Thymus (tissue), 11 donors: ENCODE measurements at regions not wholly inside any gene's neighbourhood (a gene's known extent, or its start where the extent isn't known, plus 50 kb on each side); places are given as distances from the start of the nearest gene placed in this dataset.

Experiments used
- DNase-seq, 9 donors: peaks; one replicate each; pipeline ENCODE4 v3.0.0-alpha.2; 2013; ENCODE audit warnings: low spot score in 9 of 9, low read depth in 6 of 9, missing footprints in 1 of 9
- H3K27ac ChIP-seq, 2 donors: one replicate each; pipeline ENCODE4 v1.5.1; 2013; ENCODE audit warnings: control low read depth in 1 of 2, low read depth in 1 of 2, low read length in 1 of 2, mild to moderate bottlenecking in 1 of 2, moderate library complexity in 1 of 2
- H3K27me3 ChIP-seq, 2 donors: one replicate each; pipeline ENCODE4 v1.5.1; 2013; ENCODE audit warnings: low read length in 1 of 2; ENCODE audit not compliant: control insufficient read depth in 2 of 2, insufficient read depth in 1 of 2
- H3K36me3 ChIP-seq, 2 donors: one replicate each; pipeline ENCODE4 v1.5.1; 2013; ENCODE audit warnings: low read length in 1 of 2, mild to moderate bottlenecking in 1 of 2, moderate library complexity in 1 of 2; ENCODE audit not compliant: control insufficient read depth in 2 of 2, insufficient read depth in 2 of 2
- H3K4me1 ChIP-seq, 2 donors: one replicate each; pipeline ENCODE4 v1.5.1; 2013; ENCODE audit warnings: low read length in 2 of 2; ENCODE audit not compliant: control insufficient read depth in 2 of 2, insufficient read depth in 2 of 2
- H3K4me3 ChIP-seq, 2 donors: one replicate each; pipeline ENCODE4 v1.5.1; 2013; ENCODE audit warnings: low read length in 2 of 2, control low read depth in 1 of 2, mild to moderate bottlenecking in 1 of 2
- H3K9me3 ChIP-seq, 2 donors: one replicate each; pipeline ENCODE4 v1.5.1; 2013; ENCODE audit warnings: low read length in 1 of 2, mild to moderate bottlenecking in 1 of 2; ENCODE audit not compliant: control insufficient read depth in 2 of 2, insufficient read depth in 1 of 2
- WGBS: extraction: QIAGEN DNeasy Blood & Tissue Kit; methylation state at CpG from one replicate; pipeline ENCODE4 v1.1.7; 2013; 5-methylcytosine and 5-hydroxymethylcytosine counted together
- donor health status: healthy.

DNA sequence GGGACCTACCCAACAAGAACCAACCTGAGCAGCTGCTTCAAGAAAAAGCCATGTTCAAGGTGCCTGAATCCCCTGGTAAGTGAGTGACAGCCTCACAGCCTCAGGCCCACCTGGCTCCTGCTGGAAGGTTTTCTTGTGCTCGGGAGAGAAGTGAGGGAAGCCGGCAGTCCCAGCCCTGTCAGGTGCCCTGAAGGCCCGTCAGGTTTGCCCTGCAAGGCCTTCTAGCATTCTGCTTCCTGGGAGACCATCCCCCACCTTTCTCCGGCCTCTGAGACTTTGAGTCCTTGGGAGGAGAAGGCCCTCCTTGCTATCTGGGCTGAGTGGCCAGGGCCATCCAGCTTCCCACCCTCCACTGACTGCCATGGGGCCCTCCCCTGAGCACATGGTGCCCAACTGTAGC, 166.7 kb upstream of the ZNF267 start:
- Histone ChIP-seq H3K4me3 (no peak overlapping the region), H3K9me3 (no peaks in the 10 kb centered on the region), H3K27ac (no peak overlapping the region), H3K36me3 (peaks cover 42 to 67% of the 10 kb centered on the region in 2 donors), H3K27me3 (no peaks in the 10 kb centered on the region), H3K4me1 (peaks cover 14 to 17% of the 10 kb centered on the region in 2 donors)
- no peak for DNase-seq
- WGBS = 98% methylated on average over 4 of the region's 4 CpGs

DNA sequence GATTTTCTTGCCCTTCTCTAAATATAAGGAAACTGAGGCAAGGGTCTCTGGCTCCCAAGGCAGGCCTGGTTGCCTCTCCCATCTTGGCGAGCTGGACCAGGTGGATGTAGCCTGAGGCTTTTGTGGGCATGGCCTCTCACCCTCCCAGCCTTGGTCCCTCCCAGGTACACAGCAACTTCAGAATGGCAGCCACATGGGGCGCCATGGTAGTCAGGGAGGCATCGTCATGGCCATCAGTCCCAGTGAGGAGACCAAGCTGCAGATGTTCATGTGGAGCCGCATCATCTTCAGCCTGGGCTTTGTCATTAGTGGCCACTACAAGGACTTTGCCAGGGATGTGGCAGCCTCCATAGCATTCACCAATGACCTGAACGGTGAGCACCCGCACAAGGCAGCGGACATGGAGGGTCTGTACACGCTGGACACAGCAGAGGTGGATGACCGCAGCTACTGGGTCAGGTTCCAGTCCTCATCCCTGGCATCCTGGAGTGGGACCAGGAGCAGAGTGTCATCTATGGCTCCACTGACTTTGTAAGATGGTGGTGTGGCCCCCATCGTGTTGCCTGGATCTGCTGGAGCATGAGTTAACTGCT, 165.8 kb upstream of the ZNF267 start:
- Histone ChIP-seq H3K9me3 (no peaks in the 10 kb centered on the region), H3K4me1 (peaks cover 14 to 17% of the 10 kb centered on the region in 2 donors), H3K4me3 (no peak overlapping the region), H3K36me3 (peaks cover 42 to 62% of the 10 kb centered on the region in 2 donors), H3K27me3 (no peaks in the 10 kb centered on the region), H3K27ac (peak overlapping the region in 1 of 2 donors; percentile 11)
- DNase-seq = no peak
- 92% methylated on average over 10 of the region's 10 CpGs for WGBS

DNA sequence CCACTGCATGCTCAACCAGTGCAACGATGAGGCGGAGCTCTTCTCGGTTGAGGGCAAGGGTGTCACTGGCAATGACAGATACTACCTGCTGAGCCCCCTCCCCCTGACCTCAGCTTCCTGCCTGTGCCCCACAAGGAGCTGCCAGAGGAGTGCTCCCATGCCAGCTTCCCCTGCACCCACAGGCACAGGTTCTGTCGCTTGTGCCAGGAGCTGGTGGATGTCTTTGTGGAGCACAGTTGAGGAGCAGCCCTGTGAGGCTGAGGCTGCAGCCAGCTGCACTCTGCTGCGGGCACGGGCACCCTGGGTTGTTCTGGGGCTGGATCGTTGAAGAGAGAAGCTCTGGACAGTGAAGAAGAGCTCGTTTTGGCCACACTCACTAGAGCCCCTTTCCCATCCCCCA, 165.3 kb upstream of the ZNF267 start:
- Histone ChIP-seq H3K4me3 (no peak overlapping the region), H3K27me3 (no peaks in the 10 kb centered on the region), H3K9me3 (no peaks in the 10 kb centered on the region), H3K36me3 (peaks cover 40 to 56% of the 10 kb centered on the region in 2 donors), H3K27ac (peak overlapping the region; percentile 60 to 71), H3K4me1 (peaks cover 14 to 17% of the 10 kb centered on the region in 2 donors)
- peak in 2 of 9 donors; percentile 45 to 54 for DNase-seq
- 23% methylated on average over 8 of the region's 8 CpGs for WGBS

DNA sequence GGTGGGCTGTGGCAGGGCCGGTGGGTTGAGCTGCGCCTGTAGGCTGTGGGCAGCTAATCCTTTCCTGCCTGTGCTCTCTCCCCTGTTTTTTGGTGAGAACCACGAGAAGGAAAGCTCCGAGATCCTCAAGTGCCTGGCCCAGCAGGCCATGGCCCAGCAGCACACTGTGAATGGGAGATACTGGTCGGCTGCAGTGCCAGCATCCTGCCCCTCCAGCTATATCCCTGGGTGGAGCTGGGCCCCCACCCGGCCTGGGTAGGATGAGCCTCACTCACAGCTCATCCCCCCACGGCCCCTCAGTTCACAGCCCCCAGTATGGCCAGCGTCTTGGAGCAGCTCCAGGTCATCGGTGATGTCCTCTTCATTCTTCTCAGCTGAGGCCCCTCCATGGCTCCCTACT, 164.4 kb upstream of the ZNF267 start:
- Histone ChIP-seq H3K4me1 (peaks cover 14 to 18% of the 10 kb centered on the region in 2 donors), H3K27ac (no peak overlapping the region), H3K9me3 (no peaks in the 10 kb centered on the region), H3K4me3 (no peak overlapping the region), H3K36me3 (peaks cover 34 to 48% of the 10 kb centered on the region in 2 donors), H3K27me3 (no peaks in the 10 kb centered on the region)
- WGBS = 89% methylated on average over 9 of the region's 9 CpGs
- DNase-seq = no peak

DNA sequence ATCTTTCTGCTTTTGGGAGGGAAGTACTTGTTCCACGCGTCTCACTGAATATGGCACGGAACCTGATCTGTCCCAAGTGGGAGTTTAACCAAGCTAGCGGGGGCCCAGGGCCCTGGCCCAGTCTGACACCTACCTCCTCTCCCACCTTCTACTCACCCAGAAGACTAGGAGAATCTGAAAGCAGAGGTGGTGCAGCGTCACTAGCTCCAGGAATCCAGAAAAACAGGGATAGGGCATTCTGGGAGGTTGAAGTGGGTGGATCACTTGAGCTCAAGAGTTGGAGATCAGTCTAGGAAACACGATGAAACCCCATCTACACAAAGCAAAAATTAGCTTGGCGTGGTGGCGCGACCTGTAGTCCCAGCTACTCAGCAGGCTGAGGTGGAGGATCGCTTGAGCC, 163.5 kb upstream of the ZNF267 start:
- WGBS = 93% methylated on average over 10 of the region's 10 CpGs

DNA sequence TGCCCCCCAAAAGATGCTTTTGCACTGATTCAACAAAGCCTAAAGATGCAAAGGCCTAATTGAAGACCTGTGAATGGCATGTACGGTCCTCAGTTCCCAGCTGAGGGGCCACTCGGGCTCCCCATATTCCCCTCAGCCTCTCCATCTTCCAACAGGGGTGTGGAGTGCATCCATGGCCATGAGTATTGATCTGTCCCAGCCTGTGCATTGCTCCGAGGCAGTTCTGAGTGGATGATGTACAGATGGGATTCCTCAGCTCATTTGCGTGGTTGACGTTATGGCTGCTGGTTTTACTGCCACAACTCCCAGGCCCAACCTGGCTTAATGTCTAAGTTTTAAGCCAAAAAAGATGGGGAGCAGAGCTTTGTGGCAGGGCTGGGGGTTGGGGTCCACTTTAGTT, 162.7 kb upstream of the ZNF267 start:
- WGBS = 98% methylated on average over 5 of the region's 5 CpGs
- Histone ChIP-seq H3K4me1 (peaks cover 27 to 33% of the 10 kb centered on the region in 2 donors), H3K4me3 (no peak overlapping the region), H3K36me3 (peaks cover 19 to 32% of the 10 kb centered on the region in 2 donors), H3K27ac (no peak overlapping the region), H3K27me3 (no peaks in the 10 kb centered on the region), H3K9me3 (peaks cover 0 to under 1% of the 10 kb centered on the region in 2 donors)
- DNase-seq = no peak

More for the DNA sequence above, 163.5 kb upstream of the ZNF267 start:
- H3K36me3 ChIP-seq = peaks cover 24 to 39% of the 10 kb centered on the region in 2 donors
- peaks cover 22 to 27% of the 10 kb centered on the region in 2 donors for H3K4me1 ChIP-seq
- H3K27ac ChIP-seq = no peak overlapping the region
- no peak for DNase-seq
- H3K4me3 ChIP-seq = no peak overlapping the region
- no peaks in the 10 kb centered on the region for H3K9me3 ChIP-seq
- H3K27me3 ChIP-seq = no peaks in the 10 kb centered on the region

DNA sequence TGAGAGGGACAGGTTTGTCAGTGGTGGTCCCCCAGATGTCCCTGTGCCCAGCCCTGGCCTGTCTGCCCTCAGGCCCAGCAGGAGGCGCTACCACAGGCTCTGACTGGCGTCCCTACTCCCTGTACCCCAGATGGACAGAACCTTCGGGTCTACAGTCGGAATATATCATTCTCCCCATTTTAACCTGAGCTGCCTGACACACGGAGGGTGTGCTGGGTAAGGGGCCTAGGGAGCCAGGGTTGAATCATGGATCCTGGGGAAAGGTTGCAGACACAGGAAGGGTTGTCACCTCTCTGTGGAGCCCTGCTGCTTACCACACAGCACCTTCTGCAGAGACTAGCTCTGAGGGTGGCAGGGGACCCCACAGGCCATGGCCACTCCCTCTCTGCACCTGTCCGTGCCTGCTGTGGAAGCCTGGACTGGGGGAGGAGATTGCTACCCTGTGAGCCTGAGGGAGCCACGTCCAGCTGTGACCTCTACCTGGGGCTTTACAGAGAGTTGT, 162.2 kb upstream of the ZNF267 start:
- Histone ChIP-seq H3K4me1 (peaks cover 27 to 33% of the 10 kb centered on the region in 2 donors), H3K27me3 (no peaks in the 10 kb centered on the region), H3K36me3 (peaks cover 13 to 30% of the 10 kb centered on the region in 2 donors), H3K9me3 (peaks cover 0 to 2% of the 10 kb centered on the region in 2 donors), H3K27ac (no peak overlapping the region), H3K4me3 (no peak overlapping the region)
- 95% methylated on average over 7 of the region's 7 CpGs for WGBS
- DNase-seq = no peak

DNA sequence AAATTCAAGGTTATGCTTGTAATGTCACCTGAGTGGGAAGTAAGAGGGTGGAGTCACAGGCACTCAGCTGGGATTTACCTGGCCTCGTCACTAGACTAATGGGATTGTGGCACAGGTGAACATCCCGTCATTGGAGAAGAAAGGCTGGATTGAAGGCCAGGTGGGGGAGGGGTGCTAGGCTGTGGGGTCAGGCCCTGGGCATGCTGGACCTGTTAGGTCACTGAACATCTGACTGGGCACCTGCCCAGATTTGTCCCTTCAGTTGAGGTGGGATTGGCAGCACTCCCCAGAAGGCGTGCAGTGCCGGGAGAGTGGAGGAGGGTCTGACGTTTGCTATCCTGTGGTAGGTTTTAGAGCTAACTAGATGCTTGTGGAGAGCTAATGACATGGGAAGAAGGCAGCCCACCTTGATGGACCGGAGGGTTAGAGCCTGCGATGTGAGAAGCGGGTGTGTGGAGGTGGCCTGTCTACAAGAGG, 161.5 kb upstream of the ZNF267 start:
- Histone ChIP-seq H3K9me3 (peaks cover 0 to 2% of the 10 kb centered on the region in 2 donors), H3K4me3 (no peak overlapping the region), H3K4me1 (peaks cover 27 to 33% of the 10 kb centered on the region in 2 donors), H3K36me3 (peaks cover 6 to 23% of the 10 kb centered on the region in 2 donors), H3K27ac (no peak overlapping the region), H3K27me3 (no peaks in the 10 kb centered on the region)
- DNase-seq = no peak
- 97% methylated on average over 8 of the region's 8 CpGs for WGBS

DNA sequence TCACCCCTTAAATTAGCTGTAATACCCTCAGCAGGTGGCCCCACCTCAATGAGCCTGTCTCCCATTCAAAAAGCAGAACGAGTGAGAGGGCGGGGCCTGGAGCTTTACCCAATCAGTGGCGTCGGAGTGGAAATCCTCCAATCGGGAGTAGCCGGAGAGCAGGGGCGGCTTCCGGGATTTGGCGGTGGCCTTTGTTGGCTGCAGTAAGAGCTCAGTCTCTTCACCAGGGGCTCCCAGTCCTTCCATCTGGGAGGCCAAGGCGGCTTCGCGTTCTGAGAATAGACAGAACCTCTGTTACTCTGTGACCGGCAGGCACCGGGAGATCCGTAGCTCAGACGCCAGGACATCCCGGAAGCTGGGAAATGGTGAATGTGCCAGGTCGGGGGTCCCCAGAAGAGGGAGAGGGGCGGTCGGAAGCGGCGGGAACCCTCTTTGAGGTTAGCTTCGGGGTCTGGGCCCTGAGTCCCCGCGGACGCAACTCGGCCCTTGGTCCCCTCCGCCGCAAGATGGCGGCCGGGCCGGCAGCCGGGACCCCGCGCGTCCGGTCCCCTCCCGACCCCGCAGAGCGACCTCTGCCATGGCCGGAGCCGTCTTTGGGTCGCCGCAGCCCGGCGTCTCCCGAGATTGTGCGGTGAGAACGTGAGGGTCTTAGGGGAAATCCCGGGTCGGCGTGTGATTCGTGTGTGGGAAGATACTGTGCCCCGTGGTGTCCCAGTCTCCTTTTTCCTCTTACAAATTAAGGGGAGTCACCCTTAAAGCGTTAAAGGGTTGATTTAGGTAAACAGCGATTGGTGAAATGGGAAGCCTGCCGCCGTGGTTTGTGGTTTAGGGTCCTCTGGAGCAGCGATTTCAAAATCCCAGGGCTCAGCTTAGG, 160.3 kb upstream of the ZNF267 start:
- peak overlapping the region; percentile 80 to 87 for H3K4me3 ChIP-seq
- H3K36me3 ChIP-seq = peaks cover under 1 to 15% of the 10 kb centered on the region in 2 donors
- no peaks in the 10 kb centered on the region for H3K27me3 ChIP-seq
- peak; percentile 78 to 97 (median 90) for DNase-seq
- H3K9me3 ChIP-seq = peaks cover 0 to 2% of the 10 kb centered on the region in 2 donors
- H3K27ac ChIP-seq = peak overlapping the region; percentile 82 to 92
- WGBS = under 1% methylated on average over 59 of the region's 59 CpGs
- H3K4me1 ChIP-seq = peaks cover 18 to 27% of the 10 kb centered on the region in 2 donors
